ENCODE measurements at regions not wholly inside any gene's neighbourhood (a gene's known extent, or its start where the extent isn't known, plus 50 kb on each side); places are given as distances from the start of the nearest gene placed in this dataset.
A peak's percentile ranks its signal among the peaks of the same experiment; 100 is the strongest.

DNA sequence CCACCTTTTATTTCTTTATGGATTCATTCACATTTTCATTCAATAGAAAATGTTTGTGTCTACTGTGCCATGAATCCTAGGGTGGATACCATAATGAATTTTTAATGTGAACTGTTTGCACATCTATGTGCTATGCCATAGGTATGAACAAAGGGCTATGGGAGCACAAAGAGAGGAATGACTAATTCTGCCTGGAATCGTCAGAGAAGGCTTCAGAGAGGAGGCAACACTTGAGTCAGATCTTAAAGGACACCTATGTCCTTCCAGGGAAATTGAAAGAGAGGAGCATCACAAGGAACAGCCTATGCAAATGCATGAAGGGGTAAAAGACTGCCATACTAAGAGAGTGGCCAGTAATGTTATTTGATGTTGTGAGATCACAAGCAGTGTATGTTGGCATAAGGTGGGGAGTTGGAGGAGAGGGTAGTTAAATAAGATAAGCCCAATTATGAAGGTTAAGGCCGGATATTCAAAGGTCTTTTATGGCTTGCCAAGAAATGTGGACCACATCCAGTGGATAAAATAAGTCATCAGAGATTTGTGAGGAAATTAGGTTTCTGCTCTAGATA lies 246.7 kb downstream of the GRIN2B start:
- H4K20me1 ChIP-seq (ENCODE audit: insufficient read depth): no peaks in the 10 kb centered on the region
- no peak overlapping the region for H2AFZ ChIP-seq (ENCODE audit: low read depth, low read length, poor library complexity, severe bottlenecking)
- no peak overlapping the region for H3K4me3 ChIP-seq (replicated peaks in 1 of 2; ENCODE audit: low read depth in 1 of 2, low read length in 2 of 2)
- RAD21 ChIA-PET (ENCODE audit: low non-redundant PET in 1 of 2, low total read pairs in 2 of 2, uncharacterized antibody in 2 of 2, unreplicated experiment in 2 of 2): no interaction called here
- intact Hi-C loops (cut with micrococcal nuclease): loop anchor here (10.0 kb wide), 1 partner anchor 390 kb away; no protein-coding TSS in a partner anchor
- no peaks in the 10 kb centered on the region for H3K9me3 ChIP-seq (ENCODE audit: control insufficient read depth in 1 of 2, insufficient read depth in 1 of 2, low read depth in 1 of 2, low read length in 2 of 2)
- no peaks in the 10 kb centered on the region for H3K27me3 ChIP-seq (ENCODE audit: insufficient read depth, low read length)
- no peaks in the 10 kb centered on the region for H3K36me3 ChIP-seq (ENCODE audit: control insufficient read depth in 1 of 2, insufficient read depth in 2 of 2, low read length in 2 of 2)
- H3K27ac ChIP-seq (ENCODE audit: low read depth, low read length): peak overlapping the region; percentile 52; the same call in 1 of the 2 replicates
- no peak overlapping the region for H3K4me2 ChIP-seq (ENCODE audit: low read length)
- peaks cover 3 to 17% of the 10 kb centered on the region in 2 experiments; a peak in 3 of 4 replicates for H3K4me1 ChIP-seq (ENCODE audit: control insufficient read depth in 1 of 2, insufficient read depth in 2 of 2, low read length in 2 of 2)
- peak; percentile 57; the same call in 1 of the 2 replicates for ATAC-seq
- POLR2A ChIA-PET: no interaction called here
- CTCF ChIA-PET: no interaction called here
- BruUV-seq (replicated peaks): no TSS peak
- TF ChIP-seq, protein P1, sequence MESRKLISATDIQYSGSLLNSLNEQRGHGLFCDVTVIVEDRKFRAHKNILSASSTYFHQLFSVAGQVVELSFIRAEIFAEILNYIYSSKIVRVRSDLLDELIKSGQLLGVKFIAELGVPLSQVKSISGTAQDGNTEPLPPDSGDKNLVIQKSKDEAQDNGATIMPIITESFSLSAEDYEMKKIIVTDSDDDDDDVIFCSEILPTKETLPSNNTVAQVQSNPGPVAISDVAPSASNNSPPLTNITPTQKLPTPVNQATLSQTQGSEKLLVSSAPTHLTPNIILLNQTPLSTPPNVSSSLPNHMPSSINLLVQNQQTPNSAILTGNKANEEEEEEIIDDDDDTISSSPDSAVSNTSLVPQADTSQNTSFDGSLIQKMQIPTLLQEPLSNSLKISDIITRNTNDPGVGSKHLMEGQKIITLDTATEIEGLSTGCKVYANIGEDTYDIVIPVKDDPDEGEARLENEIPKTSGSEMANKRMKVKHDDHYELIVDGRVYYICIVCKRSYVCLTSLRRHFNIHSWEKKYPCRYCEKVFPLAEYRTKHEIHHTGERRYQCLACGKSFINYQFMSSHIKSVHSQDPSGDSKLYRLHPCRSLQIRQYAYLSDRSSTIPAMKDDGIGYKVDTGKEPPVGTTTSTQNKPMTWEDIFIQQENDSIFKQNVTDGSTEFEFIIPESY (IDR thresholded peaks at IDR 0.05; ENCODE audit: extremely low read depth, insufficient replicate concordance, low read length): no peak
- no peak for TF ChIP-seq POLR2A (IDR thresholded peaks at IDR 0.05; ENCODE audit: borderline replicate concordance, extremely low read depth, insufficient read depth, insufficient read length)
- peak; percentile 50 for TF ChIP-seq SP1 (IDR thresholded peaks at IDR 0.05; ENCODE audit: low read depth)
- TF ChIP-seq ZNF274 (IDR thresholded peaks at IDR 0.05; ENCODE audit: low read depth, low read length): no peak
- no peak for TF ChIP-seq EZH2phosphoT487 (IDR thresholded peaks at IDR 0.05; ENCODE audit: borderline replicate concordance)
- TF ChIP-seq SRF (IDR thresholded peaks at IDR 0.05; ENCODE audit: low read depth): peak; percentile 22; the same call in 1 of the 2 replicates
- 0 out of 2 replicates have a peak, but pooled peaks have one; percentile 7 for TF ChIP-seq RAD21 (IDR thresholded peaks at IDR 0.05; ENCODE audit: low read depth)
- TF ChIP-seq, protein P2, sequence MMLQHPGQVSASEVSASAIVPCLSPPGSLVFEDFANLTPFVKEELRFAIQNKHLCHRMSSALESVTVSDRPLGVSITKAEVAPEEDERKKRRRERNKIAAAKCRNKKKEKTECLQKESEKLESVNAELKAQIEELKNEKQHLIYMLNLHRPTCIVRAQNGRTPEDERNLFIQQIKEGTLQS (IDR thresholded peaks at IDR 0.05): no peak
- TF ChIP-seq JUND (IDR thresholded peaks at IDR 0.05): peak; percentile 43
- 0 out of 2 replicates have a peak, but pooled peaks have one; percentile 5 for TF ChIP-seq CEBPB (IDR thresholded peaks at IDR 0.05; ENCODE audit: low read depth)
- no peak for TF ChIP-seq ZFX (IDR thresholded peaks at IDR 0.05)
- peak; percentile 33; the same call in 1 of the 2 replicates for TF ChIP-seq FOSL1 (IDR thresholded peaks at IDR 0.05; ENCODE audit: low read depth)
- TF ChIP-seq, protein P3, sequence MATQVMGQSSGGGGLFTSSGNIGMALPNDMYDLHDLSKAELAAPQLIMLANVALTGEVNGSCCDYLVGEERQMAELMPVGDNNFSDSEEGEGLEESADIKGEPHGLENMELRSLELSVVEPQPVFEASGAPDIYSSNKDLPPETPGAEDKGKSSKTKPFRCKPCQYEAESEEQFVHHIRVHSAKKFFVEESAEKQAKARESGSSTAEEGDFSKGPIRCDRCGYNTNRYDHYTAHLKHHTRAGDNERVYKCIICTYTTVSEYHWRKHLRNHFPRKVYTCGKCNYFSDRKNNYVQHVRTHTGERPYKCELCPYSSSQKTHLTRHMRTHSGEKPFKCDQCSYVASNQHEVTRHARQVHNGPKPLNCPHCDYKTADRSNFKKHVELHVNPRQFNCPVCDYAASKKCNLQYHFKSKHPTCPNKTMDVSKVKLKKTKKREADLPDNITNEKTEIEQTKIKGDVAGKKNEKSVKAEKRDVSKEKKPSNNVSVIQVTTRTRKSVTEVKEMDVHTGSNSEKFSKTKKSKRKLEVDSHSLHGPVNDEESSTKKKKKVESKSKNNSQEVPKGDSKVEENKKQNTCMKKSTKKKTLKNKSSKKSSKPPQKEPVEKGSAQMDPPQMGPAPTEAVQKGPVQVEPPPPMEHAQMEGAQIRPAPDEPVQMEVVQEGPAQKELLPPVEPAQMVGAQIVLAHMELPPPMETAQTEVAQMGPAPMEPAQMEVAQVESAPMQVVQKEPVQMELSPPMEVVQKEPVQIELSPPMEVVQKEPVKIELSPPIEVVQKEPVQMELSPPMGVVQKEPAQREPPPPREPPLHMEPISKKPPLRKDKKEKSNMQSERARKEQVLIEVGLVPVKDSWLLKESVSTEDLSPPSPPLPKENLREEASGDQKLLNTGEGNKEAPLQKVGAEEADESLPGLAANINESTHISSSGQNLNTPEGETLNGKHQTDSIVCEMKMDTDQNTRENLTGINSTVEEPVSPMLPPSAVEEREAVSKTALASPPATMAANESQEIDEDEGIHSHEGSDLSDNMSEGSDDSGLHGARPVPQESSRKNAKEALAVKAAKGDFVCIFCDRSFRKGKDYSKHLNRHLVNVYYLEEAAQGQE (IDR thresholded peaks at IDR 0.05; ENCODE audit: low read depth): no peak
- no peak for DNase-seq (ENCODE audit: low read depth, low spot score)
- H3K9me2 ChIP-seq (ENCODE audit: insufficient read depth): no peaks in the 10 kb centered on the region
- no peaks in the 10 kb centered on the region for H3K79me2 ChIP-seq (ENCODE audit: insufficient read depth, low read length)
- H3K9ac ChIP-seq (ENCODE audit: low read length): no peak overlapping the region

Data from HCT116 (cell line).